HCT116 (cell line): ENCODE measurements at regions not wholly inside any gene's neighbourhood (a gene's known extent, or its start where the extent isn't known, plus 50 kb on each side); places are given as distances from the start of the nearest gene placed in this dataset.

Experiments
- EGR1 ChIP-seq: IDR thresholded peaks from 2 replicates; pipeline ENCODE4 v1.6.1; 2012; ENCODE audit warnings: low read depth
- EZH2 ChIP-seq: fragments of 200-600 bp; sonication (generic); IDR thresholded peaks from 2 replicates; pipeline ENCODE4 v1.6.1; 2017; ENCODE audit warnings: antibody characterized with exemption, mixed run types
- POLR2A ChIP-seq: IDR thresholded peaks from 2 replicates; pipeline ENCODE4 v1.7.0; 2011; ENCODE audit warnings: borderline replicate concordance; ENCODE audit not compliant: insufficient read depth, insufficient read length; ENCODE audit errors: extremely low read depth
- TCF7L2 ChIP-seq: IDR thresholded peaks from 2 replicates; pipeline ENCODE4 v1.7.0; 2011; ENCODE audit warnings: borderline replicate concordance, inconsistent platforms; ENCODE audit not compliant: insufficient read depth, insufficient read length; ENCODE audit errors: extremely low read depth
- TF ChIP-seq, protein P1 (sequence below), 3 experiments: fragments of 200-600 bp in 1 of 3; sonication (generic) in 1 of 3; IDR thresholded peaks in 2 of 3; conservative IDR thresholded peaks in 1 of 3; 2 replicates each; pipeline ENCODE4 v1.5.1; 2012 to 2017; ENCODE audit warnings: low read depth in 2 of 3, low read length in 2 of 3, antibody characterized with exemption in 1 of 3, borderline replicate concordance in 1 of 3, control low read depth in 1 of 3, mild to moderate bottlenecking in 1 of 3, mixed read lengths in 1 of 3, mixed run types in 1 of 3, moderate library complexity in 1 of 3; ENCODE audit not compliant: insufficient read depth in 1 of 3

DNA sequence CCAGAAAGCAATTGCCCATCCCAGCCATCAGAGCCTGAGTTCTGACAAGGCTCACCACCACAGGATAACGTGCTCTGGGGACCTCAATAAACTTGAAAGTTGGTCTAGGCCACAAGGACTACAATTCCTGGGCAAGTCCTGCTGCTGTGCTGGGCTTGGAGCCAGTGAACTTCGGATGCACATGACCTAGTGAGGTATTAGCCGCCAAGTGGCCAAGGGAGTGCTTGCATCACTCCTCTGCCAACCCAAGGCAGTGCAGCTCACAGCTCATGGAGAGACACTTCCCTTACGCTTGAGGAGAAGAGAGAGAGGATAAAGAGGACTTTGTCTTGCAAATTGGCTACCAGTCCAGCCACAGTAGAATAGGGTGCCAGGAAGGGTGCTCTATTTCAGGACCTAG lies 219.6 kb downstream of the MBD2 start:
- TF ChIP-seq, protein P1, sequence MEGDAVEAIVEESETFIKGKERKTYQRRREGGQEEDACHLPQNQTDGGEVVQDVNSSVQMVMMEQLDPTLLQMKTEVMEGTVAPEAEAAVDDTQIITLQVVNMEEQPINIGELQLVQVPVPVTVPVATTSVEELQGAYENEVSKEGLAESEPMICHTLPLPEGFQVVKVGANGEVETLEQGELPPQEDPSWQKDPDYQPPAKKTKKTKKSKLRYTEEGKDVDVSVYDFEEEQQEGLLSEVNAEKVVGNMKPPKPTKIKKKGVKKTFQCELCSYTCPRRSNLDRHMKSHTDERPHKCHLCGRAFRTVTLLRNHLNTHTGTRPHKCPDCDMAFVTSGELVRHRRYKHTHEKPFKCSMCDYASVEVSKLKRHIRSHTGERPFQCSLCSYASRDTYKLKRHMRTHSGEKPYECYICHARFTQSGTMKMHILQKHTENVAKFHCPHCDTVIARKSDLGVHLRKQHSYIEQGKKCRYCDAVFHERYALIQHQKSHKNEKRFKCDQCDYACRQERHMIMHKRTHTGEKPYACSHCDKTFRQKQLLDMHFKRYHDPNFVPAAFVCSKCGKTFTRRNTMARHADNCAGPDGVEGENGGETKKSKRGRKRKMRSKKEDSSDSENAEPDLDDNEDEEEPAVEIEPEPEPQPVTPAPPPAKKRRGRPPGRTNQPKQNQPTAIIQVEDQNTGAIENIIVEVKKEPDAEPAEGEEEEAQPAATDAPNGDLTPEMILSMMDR (IDR thresholded peaks at IDR 0.05 in 2 of 3, conservative IDR thresholded peaks at IDR 0.05 in 1 of 3; ENCODE audit: borderline replicate concordance in 1 of 3, insufficient read depth in 1 of 3, low read depth in 2 of 3, low read length in 2 of 3) = peak in 2 of 3 experiments; percentile 22 to 27; a peak in 2 of 6 replicates
- TF ChIP-seq EZH2 = no peak
- no peak for TF ChIP-seq POLR2A
- TF ChIP-seq TCF7L2 = no peak
- TF ChIP-seq EGR1 = no peak
